Ishikawa (cell line): ENCODE measurements at regions not wholly inside any gene's neighbourhood (a gene's known extent, or its start where the extent isn't known, plus 50 kb on each side); places are given as distances from the start of the nearest gene placed in this dataset.

Experiments used
- CEBPB ChIP-seq: IDR thresholded peaks from 2 replicates; pipeline ENCODE4 v1.6.1; 2012
- CREB1 ChIP-seq: IDR thresholded peaks from 2 replicates; pipeline ENCODE4 v1.6.1; 2012; ENCODE audit warnings: low read depth
- EGR1 ChIP-seq: IDR thresholded peaks from 2 replicates; pipeline ENCODE4 v1.6.1; 2012
- EP300 ChIP-seq: IDR thresholded peaks from 2 replicates; pipeline ENCODE4 v1.6.1; 2012; ENCODE audit warnings: borderline replicate concordance
- FOXM1 ChIP-seq: IDR thresholded peaks from 2 replicates; pipeline ENCODE4 v1.6.1; 2012; ENCODE audit warnings: low read depth, borderline replicate concordance
- MAX ChIP-seq: IDR thresholded peaks from 2 replicates; pipeline ENCODE4 v1.6.1; 2012
- NFIC ChIP-seq: IDR thresholded peaks from 2 replicates; pipeline ENCODE4 v1.6.1; 2012
- RAD21 ChIP-seq: IDR thresholded peaks from 2 replicates; pipeline ENCODE4 v1.6.1; 2012; ENCODE audit warnings: low read depth
- REST ChIP-seq: IDR thresholded peaks from 2 replicates; pipeline ENCODE4 v1.6.1; 2012; ENCODE audit warnings: low read depth, mild to moderate bottlenecking
- TAF1 ChIP-seq: IDR thresholded peaks from 2 replicates; pipeline ENCODE4 v1.6.1; 2012; ENCODE audit warnings: low read depth, mild to moderate bottlenecking
- TCF12 ChIP-seq: IDR thresholded peaks from 2 replicates; pipeline ENCODE4 v1.6.1; 2012; ENCODE audit warnings: low read depth
- TEAD4 ChIP-seq: IDR thresholded peaks from 2 replicates; pipeline ENCODE4 v1.6.1; 2012
- USF1 ChIP-seq: IDR thresholded peaks from 2 replicates; pipeline ENCODE4 v1.6.1; 2012
- YY1 ChIP-seq: IDR thresholded peaks from 2 replicates; pipeline ENCODE4 v1.6.1; 2012; ENCODE audit warnings: low read depth
- ZBTB7A ChIP-seq: IDR thresholded peaks from 2 replicates; pipeline ENCODE4 v1.6.1; 2012; ENCODE audit warnings: low read depth

GRCh38 chr19:31211088-31211487 is 138.1 kb downstream of the TSHZ3 start:
- TF ChIP-seq CREB1 (no peak), TCF12 (no peak), MAX (no peak), FOXM1 (no peak), TAF1 (no peak), USF1 (no peak), REST (no peak), EGR1 (no peak), CEBPB (no peak), NFIC (no peak), ZBTB7A (no peak), TEAD4 (no peak), RAD21 (no peak)

GRCh38 chr19:31205887-31206518 is 143.2 kb downstream of the TSHZ3 start:
- TF ChIP-seq MAX (no peak), CREB1 (no peak), EGR1 (no peak), RAD21 (no peak), ZBTB7A (no peak), NFIC (no peak), REST (no peak), TEAD4 (no peak), CEBPB (no peak), USF1 (no peak)

GRCh38 chr19:31204115-31204514 is 145.1 kb downstream of the TSHZ3 start:
- no peak for TF ChIP-seq NFIC
- TF ChIP-seq RAD21, result no peak
- no peak for TF ChIP-seq TCF12
- TF ChIP-seq YY1, result no peak
- no peak for TF ChIP-seq EGR1
- no peak for TF ChIP-seq TAF1
- TF ChIP-seq CEBPB, result no peak
- TF ChIP-seq REST, result no peak
- no peak for TF ChIP-seq MAX
- TF ChIP-seq FOXM1, result no peak
- TF ChIP-seq CREB1, result no peak
- no peak for TF ChIP-seq TEAD4
- no peak for TF ChIP-seq EP300
- no peak for TF ChIP-seq USF1
- no peak for TF ChIP-seq ZBTB7A

GRCh38 chr19:31185261-31185660 is 164.0 kb downstream of the TSHZ3 start:
- TF ChIP-seq TEAD4, result no peak
- no peak for TF ChIP-seq CREB1
- TF ChIP-seq TCF12, result no peak
- TF ChIP-seq YY1, result no peak
- no peak for TF ChIP-seq RAD21
- TF ChIP-seq ZBTB7A, result no peak
- TF ChIP-seq REST, result no peak
- no peak for TF ChIP-seq NFIC
